ENCODE measurements at regions not wholly inside any gene's neighbourhood (a gene's known extent, or its start where the extent isn't known, plus 50 kb on each side); places are given as distances from the start of the nearest gene placed in this dataset.

GRCh38 chr16:73670836-73671820, 623.2 kb upstream of the ZFHX3 start:
- H3K4me3 ChIP-seq (ENCODE audit: low read depth, low read length), result no peak overlapping the region
- peaks cover 26% of the 10 kb centered on the region for H3K27me3 ChIP-seq (ENCODE audit: insufficient read depth, low read depth, severe bottlenecking)
- no peaks in the 10 kb centered on the region for H3K9me3 ChIP-seq (ENCODE audit: severe bottlenecking)
- H3K27ac ChIP-seq, result no peak overlapping the region
- H3K36me3 ChIP-seq, result no peaks in the 10 kb centered on the region
- no peak for DNase-seq
- no peak for TF ChIP-seq CTCF (IDR thresholded peaks at IDR 0.05; ENCODE audit: low read depth, low read length)

- Histone ChIP-seq H3K27me3 (ENCODE audit: insufficient read depth, low read depth, severe bottlenecking) (peaks cover 28% of the 10 kb centered on the region), H3K27ac (no peak overlapping the region), H3K4me3 (ENCODE audit: low read depth, low read length) (no peak overlapping the region), H3K9me3 (ENCODE audit: severe bottlenecking) (no peaks in the 10 kb centered on the region), H3K36me3 (no peaks in the 10 kb centered on the region)
- DNase-seq, result no peak
- TF ChIP-seq CTCF (IDR thresholded peaks at IDR 0.05; ENCODE audit: low read depth, low read length), result no peak
Measured at GRCh38 chr16:73669535-73670274, 621.8 kb upstream of the ZFHX3 start.

- H3K9me3 ChIP-seq (ENCODE audit: severe bottlenecking), result no peaks in the 10 kb centered on the region
- no peak for DNase-seq
- no peak for TF ChIP-seq CTCF (IDR thresholded peaks at IDR 0.05; ENCODE audit: low read depth, low read length)
- no peak overlapping the region for H3K27ac ChIP-seq
- no peak overlapping the region for H3K4me3 ChIP-seq (ENCODE audit: low read depth, low read length)
- peaks cover 19% of the 10 kb centered on the region for H3K27me3 ChIP-seq (ENCODE audit: insufficient read depth, low read depth, severe bottlenecking)
- H3K36me3 ChIP-seq, result no peaks in the 10 kb centered on the region
Measured at GRCh38 chr16:73663720-73664119, 615.8 kb upstream of the ZFHX3 start.

GRCh38 chr16:73636196-73636595, 588.3 kb upstream of the ZFHX3 start:
- no peak for TF ChIP-seq CTCF (IDR thresholded peaks at IDR 0.05; ENCODE audit: low read depth, low read length)
- Histone ChIP-seq H3K9me3 (ENCODE audit: severe bottlenecking) (peaks cover 3% of the 10 kb centered on the region), H3K36me3 (no peaks in the 10 kb centered on the region), H3K27ac (no peak overlapping the region), H3K4me3 (ENCODE audit: low read depth, low read length) (no peak overlapping the region), H3K27me3 (ENCODE audit: insufficient read depth, low read depth, severe bottlenecking) (peaks cover 9% of the 10 kb centered on the region)
- DNase-seq, result no peak

GRCh38 chr16:73629011-73629410, 581.1 kb upstream of the ZFHX3 start:
- no peak for DNase-seq
- H3K36me3 ChIP-seq, result no peaks in the 10 kb centered on the region
- TF ChIP-seq CTCF (IDR thresholded peaks at IDR 0.05; ENCODE audit: low read depth, low read length), result no peak
- no peaks in the 10 kb centered on the region for H3K9me3 ChIP-seq (ENCODE audit: severe bottlenecking)
- no peak overlapping the region for H3K4me3 ChIP-seq (ENCODE audit: low read depth, low read length)
- H3K27ac ChIP-seq, result no peak overlapping the region
- peaks cover 26% of the 10 kb centered on the region for H3K27me3 ChIP-seq (ENCODE audit: insufficient read depth, low read depth, severe bottlenecking)
